ENCODE measurements at regions not wholly inside any gene's neighbourhood (a gene's known extent, or its start where the extent isn't known, plus 50 kb on each side); places are given as distances from the start of the nearest gene placed in this dataset.

GRCh38 chr14:105840266-105841021, 314.1 kb downstream of the TMEM121 start:
- Mint-ChIP-seq H3K9me3 (ENCODE audit: unreplicated experiment) (peaks cover 24% of the 10 kb centered on the region), H3K4me1 (ENCODE audit: low read depth, unreplicated experiment) (no peaks in the 10 kb centered on the region)

GRCh38 chr14:105841022-105842009, 314.9 kb downstream of the TMEM121 start:
- Mint-ChIP-seq H3K9me3 (ENCODE audit: unreplicated experiment) (peaks cover 22% of the 10 kb centered on the region), H3K36me3 (ENCODE audit: low read depth, unreplicated experiment) (no peaks in the 10 kb centered on the region), H3K4me3 (ENCODE audit: unreplicated experiment) (no peak overlapping the region), H3K4me1 (ENCODE audit: low read depth, unreplicated experiment) (no peaks in the 10 kb centered on the region), H3K27ac (ENCODE audit: unreplicated experiment) (no peak overlapping the region), H3K27me3 (ENCODE audit: low read depth, unreplicated experiment) (no peaks in the 10 kb centered on the region)
- DNase-seq (ENCODE audit: low read depth) (no peak), FAIRE-seq (no peak)
- TF ChIP-seq CTCF (IDR thresholded peaks at IDR 0.05; ENCODE audit: insufficient read depth, low read depth, low read length) (no peak), EZH2 (IDR thresholded peaks at IDR 0.05; ENCODE audit: insufficient read depth, low read length) (no peak)
- Histone ChIP-seq H3K79me2 (ENCODE audit: insufficient read depth, low read length) (no peaks in the 10 kb centered on the region), H3K36me3 (ENCODE audit: insufficient read depth, low read length) (no peaks in the 10 kb centered on the region), H3K4me1 (ENCODE audit: insufficient read depth, low read length) (no peaks in the 10 kb centered on the region), H3K27me3 (ENCODE audit: insufficient read depth, low read length) (no peaks in the 10 kb centered on the region), H3K27ac (ENCODE audit: low read depth, low read length) (no peak overlapping the region), H2AFZ (ENCODE audit: low read depth, low read length) (no peak overlapping the region), H3K9me3 (ENCODE audit: insufficient read depth, low read depth, low read length) (peaks cover 26% of the 10 kb centered on the region), H3K9ac (ENCODE audit: low read length) (no peak overlapping the region), H4K20me1 (ENCODE audit: insufficient read depth, low read length) (no peaks in the 10 kb centered on the region), H3K4me2 (ENCODE audit: low read length) (no peak overlapping the region), H3K4me3 (ENCODE audit: insufficient read depth, low read depth, low read length) (no peak overlapping the region)

More at GRCh38 chr14:105840266-105841021, 314.1 kb downstream of the TMEM121 start:
- no peak overlapping the region for H3K27ac ChIP-seq (ENCODE audit: low read depth, low read length)
- no peak for DNase-seq (ENCODE audit: low read depth)
- no peaks in the 10 kb centered on the region for H3K79me2 ChIP-seq (ENCODE audit: insufficient read depth, low read length)
- H2AFZ ChIP-seq (ENCODE audit: low read depth, low read length): no peak overlapping the region
- no peak overlapping the region for H3K4me2 ChIP-seq (ENCODE audit: low read length)
- peaks cover 28% of the 10 kb centered on the region for H3K9me3 ChIP-seq (ENCODE audit: insufficient read depth, low read depth, low read length)
- no peaks in the 10 kb centered on the region for H3K36me3 ChIP-seq (ENCODE audit: insufficient read depth, low read length)
- H3K9ac ChIP-seq (ENCODE audit: low read length): no peak overlapping the region
- no peak for FAIRE-seq
- no peak overlapping the region for H3K4me3 ChIP-seq (ENCODE audit: insufficient read depth, low read depth, low read length)
- H4K20me1 ChIP-seq (ENCODE audit: insufficient read depth, low read length): no peaks in the 10 kb centered on the region
- no peak overlapping the region for H3K27ac Mint-ChIP-seq (ENCODE audit: unreplicated experiment)
- H3K4me3 Mint-ChIP-seq (ENCODE audit: unreplicated experiment): no peak overlapping the region
- H3K36me3 Mint-ChIP-seq (ENCODE audit: low read depth, unreplicated experiment): no peaks in the 10 kb centered on the region
- H3K27me3 Mint-ChIP-seq (ENCODE audit: low read depth, unreplicated experiment): no peaks in the 10 kb centered on the region
- TF ChIP-seq EZH2 (IDR thresholded peaks at IDR 0.05; ENCODE audit: insufficient read depth, low read length) (no peak), CTCF (IDR thresholded peaks at IDR 0.05; ENCODE audit: insufficient read depth, low read depth, low read length) (no peak)
- no peaks in the 10 kb centered on the region for H3K27me3 ChIP-seq (ENCODE audit: insufficient read depth, low read length)
- no peaks in the 10 kb centered on the region for H3K4me1 ChIP-seq (ENCODE audit: insufficient read depth, low read length)
